GM12878 (cell line): ENCODE measurements at regions not wholly inside any gene's neighbourhood (a gene's known extent, or its start where the extent isn't known, plus 50 kb on each side); places are given as distances from the start of the nearest gene placed in this dataset.

Source experiments
- CHD1 ChIP-seq: IDR thresholded peaks from 2 replicates; pipeline ENCODE4 v1.6.1; 2012; ENCODE audit warnings: low read depth, low read length, improper control_type of control experiment
- CTCF ChIP-seq, 3 experiments: IDR thresholded peaks in 2 of 3; conservative IDR thresholded peaks in 1 of 3; 2 replicates each; pipeline ENCODE4 v1.5.1; 2011; ENCODE audit warnings: low read depth in 3 of 3, low read length in 3 of 3, mild to moderate bottlenecking in 3 of 3, control low read depth in 2 of 3, moderate library complexity in 2 of 3, inconsistent platforms in 1 of 3, mixed read lengths in 1 of 3; ENCODE audit not compliant: control insufficient read depth in 2 of 3, insufficient read depth in 1 of 3; ENCODE audit errors: extremely low read depth in 1 of 3
- DPF2 ChIP-seq: fragments of 450-650 bp; IDR thresholded peaks from 2 replicates; pipeline ENCODE4 v1.6.1; 2017; ENCODE audit warnings: mild to moderate bottlenecking
- ELK1 ChIP-seq: IDR thresholded peaks from 2 replicates; pipeline ENCODE4 v1.6.1; 2012; ENCODE audit warnings: low read depth, low read length, improper control_type of control experiment

- TF ChIP-seq CTCF (IDR thresholded peaks at IDR 0.05 in 2 of 3, conservative IDR thresholded peaks at IDR 0.05 in 1 of 3; ENCODE audit: control insufficient read depth in 2 of 3, extremely low read depth in 1 of 3, insufficient read depth in 1 of 3, low read depth in 3 of 3, low read length in 3 of 3) (no peak), CHD1 (no peak), DPF2 (no peak), ELK1 (no peak)
Observed at GRCh38 chr18:10100196-10100595, 186.4 kb downstream of the VAPA start.
